Spinal cord (tissue), 9 donors: ENCODE measurements at regions not wholly inside any gene's neighbourhood (a gene's known extent, or its start where the extent isn't known, plus 50 kb on each side); places are given as distances from the start of the nearest gene placed in this dataset.

Experiments used
- DNase-seq, 6 donors: peaks; one replicate each; pipeline versions ENCODE4 v3.0.0 to v3.0.0-alpha.2; 2013 to 2015; ENCODE audit warnings: low spot score in 6 of 6, low read depth in 4 of 6
- H3K27ac ChIP-seq: one replicate; pipeline ENCODE4 v1.5.1; 2013; ENCODE audit warnings: low read depth, low read length, control low read depth
- H3K27me3 ChIP-seq: one replicate; pipeline ENCODE4 v1.6.1; 2013; ENCODE audit warnings: low read length; ENCODE audit not compliant: control insufficient read depth, insufficient read depth
- H3K36me3 ChIP-seq: one replicate; pipeline ENCODE4 v1.6.1; 2013; ENCODE audit warnings: low read length; ENCODE audit not compliant: control insufficient read depth, insufficient read depth
- H3K4me1 ChIP-seq: one replicate; pipeline ENCODE4 v1.6.1; 2013; ENCODE audit warnings: low read length; ENCODE audit not compliant: control insufficient read depth, insufficient read depth
- H3K4me3 ChIP-seq: one replicate; pipeline ENCODE4 v1.5.1; 2013; ENCODE audit warnings: low read depth, low read length, control low read depth
- H3K9me3 ChIP-seq: one replicate; pipeline ENCODE4 v1.6.1; 2013; ENCODE audit warnings: low read length; ENCODE audit not compliant: control insufficient read depth, insufficient read depth
- whole genome bisulfite sequencing: methylation state at CpG from one replicate; pipeline ENCODE4 v1.1.5; 2013; ENCODE audit warnings: missing lambda C conversion rate; ENCODE audit not compliant: insufficient coverage; 5-methylcytosine and 5-hydroxymethylcytosine counted together
- donor health status: healthy.

DNA sequence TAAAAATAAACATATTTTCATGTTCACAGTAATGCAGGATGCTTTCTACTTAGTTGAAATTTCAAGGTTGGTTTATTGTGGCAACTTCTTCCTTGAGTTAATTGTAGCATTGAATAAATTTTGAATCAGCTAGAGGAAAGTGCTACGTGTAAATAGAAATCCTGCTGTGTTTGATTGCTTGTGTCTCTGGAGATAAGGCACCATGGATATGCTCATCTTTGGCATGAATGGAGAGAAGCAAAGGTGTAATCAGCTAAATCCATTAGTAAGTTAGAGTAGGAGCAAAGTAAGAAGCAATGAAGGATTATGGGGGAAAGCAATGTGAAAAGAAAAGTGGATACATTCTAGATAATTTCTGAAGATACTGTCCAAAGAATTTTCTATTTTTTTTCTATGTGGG lies 331.1 kb downstream of the PTPRC start:
- Histone ChIP-seq H3K4me1 (no peaks in the 10 kb centered on the region), H3K27me3 (no peaks in the 10 kb centered on the region), H3K27ac (no peak overlapping the region), H3K4me3 (no peak overlapping the region), H3K36me3 (no peaks in the 10 kb centered on the region), H3K9me3 (no peaks in the 10 kb centered on the region)
- WGBS, result 58% methylated on average over 1 of the region's 1 CpG
- DNase-seq, result no peak

DNA sequence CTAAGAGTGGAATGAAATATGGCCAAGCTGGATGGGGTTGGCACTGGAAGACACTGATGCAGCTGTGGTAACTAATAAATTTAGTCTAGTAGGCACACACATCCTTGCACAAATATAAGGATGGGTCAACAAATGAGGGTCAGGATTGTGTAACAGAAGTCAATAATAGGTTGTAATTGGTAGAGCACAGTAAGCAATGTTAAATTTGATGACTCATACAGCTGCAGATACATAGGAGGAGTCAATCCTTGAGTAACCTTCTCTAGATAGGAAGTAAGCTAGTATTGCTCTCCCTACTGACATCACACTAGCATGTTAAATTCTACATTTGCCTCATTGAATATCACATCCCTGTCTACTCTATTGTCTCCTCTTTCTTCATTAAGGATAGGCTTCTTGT lies 332.1 kb downstream of the PTPRC start:
- H3K9me3 ChIP-seq, result no peaks in the 10 kb centered on the region
- H3K4me1 ChIP-seq, result no peaks in the 10 kb centered on the region
- H3K27ac ChIP-seq, result no peak overlapping the region
- no peaks in the 10 kb centered on the region for H3K27me3 ChIP-seq
- no peak for DNase-seq
- no peaks in the 10 kb centered on the region for H3K36me3 ChIP-seq
- H3K4me3 ChIP-seq, result no peak overlapping the region

DNA sequence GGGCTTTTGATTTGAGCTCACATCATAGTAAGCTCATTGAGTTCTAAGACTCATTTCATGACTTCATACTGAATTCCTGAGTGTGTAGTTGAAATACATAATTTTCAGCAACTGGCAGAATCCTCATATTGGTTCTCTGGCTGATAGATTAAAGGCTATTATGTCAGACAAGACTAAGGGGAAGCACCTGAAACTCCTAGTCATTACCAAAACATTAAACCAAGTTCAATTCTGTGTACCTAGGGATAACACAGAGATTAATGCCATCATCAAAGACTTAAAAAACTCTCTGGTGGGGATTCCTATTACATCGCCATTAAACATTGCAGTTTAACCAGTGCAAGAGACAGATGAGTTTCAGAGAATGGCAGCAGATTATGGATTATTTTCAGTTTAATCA lies 339.1 kb downstream of the PTPRC start:
- 100% methylated on average over 1 of the region's 1 CpG for WGBS
- Histone ChIP-seq H3K9me3 (no peaks in the 10 kb centered on the region), H3K27me3 (no peaks in the 10 kb centered on the region), H3K27ac (no peak overlapping the region), H3K4me3 (no peak overlapping the region), H3K36me3 (no peaks in the 10 kb centered on the region), H3K4me1 (no peaks in the 10 kb centered on the region)
- DNase-seq, result peak in 1 of 6 donors; percentile 14

DNA sequence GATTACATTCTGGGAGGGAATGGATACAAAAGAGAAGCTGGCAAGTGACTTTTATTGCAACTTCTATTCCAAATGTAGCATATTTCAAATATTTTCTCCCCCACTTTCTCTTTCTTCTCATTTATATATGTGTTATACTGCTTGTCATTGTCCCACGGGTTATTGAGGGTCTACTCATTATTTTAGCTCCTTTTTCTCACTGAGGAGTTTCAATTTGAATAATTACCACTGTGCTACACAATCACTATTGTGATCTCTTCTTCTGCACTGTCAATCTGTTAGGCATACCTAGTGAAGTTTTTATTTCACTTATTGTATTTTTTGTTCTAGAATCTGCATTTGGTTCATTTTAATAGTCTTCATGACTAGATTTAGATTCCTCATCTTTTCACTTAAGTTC lies 339.7 kb downstream of the PTPRC start:
- Histone ChIP-seq H3K4me1 (no peaks in the 10 kb centered on the region), H3K27me3 (no peaks in the 10 kb centered on the region), H3K4me3 (no peak overlapping the region), H3K27ac (no peak overlapping the region), H3K9me3 (no peaks in the 10 kb centered on the region), H3K36me3 (no peaks in the 10 kb centered on the region)
- no peak for DNase-seq
- whole genome bisulfite sequencing, result no CpG with 5 or more reads among the region's 1 CpG

DNA sequence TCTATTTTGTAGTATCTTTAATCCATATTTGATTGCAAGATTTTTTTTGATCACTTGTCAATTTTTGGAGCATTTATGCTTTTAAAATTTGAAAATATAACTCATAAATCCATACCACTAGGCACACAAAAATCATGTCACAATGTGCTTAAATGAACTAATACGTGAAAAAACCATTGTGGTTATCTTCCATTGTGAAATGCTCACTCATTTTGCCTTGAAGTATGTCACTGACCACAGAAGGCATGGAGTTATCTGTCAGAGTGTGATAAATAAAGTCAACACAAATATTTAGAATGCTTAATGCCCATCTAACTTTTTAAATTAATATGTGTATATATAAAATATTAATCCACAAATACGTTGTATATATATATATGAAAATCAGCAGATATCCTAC lies 347.2 kb downstream of the PTPRC start:
- no peaks in the 10 kb centered on the region for H3K9me3 ChIP-seq
- H3K4me3 ChIP-seq, result no peak overlapping the region
- H3K36me3 ChIP-seq, result no peaks in the 10 kb centered on the region
- H3K4me1 ChIP-seq, result no peaks in the 10 kb centered on the region
- no peak overlapping the region for H3K27ac ChIP-seq
- WGBS, result no CpG with 5 or more reads among the region's 2 CpGs
- no peaks in the 10 kb centered on the region for H3K27me3 ChIP-seq
- no peak for DNase-seq

DNA sequence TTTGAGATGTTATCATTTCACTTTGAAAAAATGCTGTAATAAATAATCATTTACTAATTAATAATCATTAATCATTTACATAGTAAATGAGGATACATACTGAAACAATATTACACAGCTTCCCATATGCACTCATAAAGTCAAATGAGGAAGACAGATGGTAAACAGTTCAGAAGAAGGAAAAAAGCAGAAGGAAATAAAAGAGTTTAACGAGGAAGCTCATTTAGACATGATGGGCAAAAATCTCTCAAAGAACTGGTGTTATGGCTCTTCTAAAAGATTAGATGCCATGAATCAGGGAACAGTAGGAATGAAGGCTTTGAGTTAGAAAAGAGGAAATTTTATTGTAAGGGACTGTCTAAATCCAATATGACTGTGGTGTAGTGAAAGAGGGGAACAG lies 347.6 kb downstream of the PTPRC start:
- Histone ChIP-seq H3K4me3 (no peak overlapping the region), H3K36me3 (no peaks in the 10 kb centered on the region), H3K9me3 (no peaks in the 10 kb centered on the region), H3K27me3 (no peaks in the 10 kb centered on the region), H3K27ac (no peak overlapping the region), H3K4me1 (no peaks in the 10 kb centered on the region)
- DNase-seq, result no peak
- WGBS, result 83% methylated on average over 1 of the region's 1 CpG

DNA sequence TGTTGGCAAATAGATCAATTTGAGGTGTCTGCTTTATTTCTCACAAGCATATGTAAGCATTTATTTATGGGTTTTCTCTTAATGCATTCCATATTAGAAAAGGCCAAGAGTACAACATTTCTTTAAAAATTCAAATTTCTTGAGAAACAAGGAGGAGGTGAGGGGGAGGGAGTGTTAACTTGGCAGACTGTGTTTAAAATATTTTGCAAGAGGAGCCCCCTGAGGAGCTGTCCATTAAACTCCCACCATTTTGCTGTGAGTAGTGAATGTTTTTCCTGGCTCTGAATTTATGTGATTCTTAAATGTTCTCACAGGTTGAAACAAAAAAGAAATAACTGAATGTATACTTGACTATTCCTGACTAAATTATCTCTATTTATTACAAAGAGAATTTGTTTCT lies 363.8 kb downstream of the PTPRC start:
- Histone ChIP-seq H3K4me1 (no peaks in the 10 kb centered on the region), H3K36me3 (no peaks in the 10 kb centered on the region), H3K27ac (no peak overlapping the region), H3K4me3 (no peak overlapping the region), H3K9me3 (no peaks in the 10 kb centered on the region), H3K27me3 (no peaks in the 10 kb centered on the region)
- peak in 1 of 6 donors; percentile 69 for DNase-seq

DNA sequence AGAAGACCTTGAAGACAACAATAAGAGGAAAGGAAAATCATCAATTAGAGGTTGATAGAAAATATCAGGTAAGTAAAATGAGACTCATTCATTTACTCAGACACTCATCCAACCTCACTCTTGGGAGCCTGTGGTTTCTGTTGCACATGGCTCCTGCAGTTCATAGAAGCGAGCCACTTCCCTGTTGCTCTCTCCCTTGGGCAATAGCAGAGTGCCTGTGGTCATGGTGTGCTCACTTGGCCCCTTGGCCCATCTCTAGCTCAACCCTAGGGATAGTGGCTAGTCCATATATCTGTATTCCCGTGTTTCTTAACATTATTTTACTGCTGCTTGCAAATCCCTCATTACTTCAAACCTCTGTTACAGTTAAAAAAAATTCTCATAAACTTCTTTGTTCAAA lies 368.6 kb downstream of the PTPRC start:
- H3K9me3 ChIP-seq, result no peaks in the 10 kb centered on the region
- H3K4me3 ChIP-seq, result no peak overlapping the region
- DNase-seq, result no peak
- H3K27me3 ChIP-seq, result no peaks in the 10 kb centered on the region
- no peaks in the 10 kb centered on the region for H3K4me1 ChIP-seq
- no peak overlapping the region for H3K27ac ChIP-seq
- WGBS, result 78% methylated on average over 1 of the region's 2 CpGs
- no peaks in the 10 kb centered on the region for H3K36me3 ChIP-seq

DNA sequence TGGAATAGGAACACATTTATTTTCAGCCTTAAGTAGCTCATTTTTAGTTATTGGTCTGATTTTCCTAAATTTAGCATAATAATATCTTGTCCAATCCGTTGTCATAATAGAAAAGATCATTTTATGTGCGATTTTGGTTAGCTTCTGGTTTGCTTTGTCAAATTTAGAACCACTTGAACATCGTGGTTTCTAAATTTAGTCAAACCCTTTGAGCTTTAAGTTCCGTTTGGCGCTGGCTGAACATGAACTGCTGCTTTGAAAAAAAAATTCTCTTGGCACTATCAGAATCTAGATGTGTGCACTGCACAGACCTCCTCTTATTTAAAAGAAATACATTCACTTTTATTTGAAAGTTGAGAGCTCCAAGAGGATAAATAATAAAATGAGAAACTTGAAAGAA lies 370.6 kb downstream of the PTPRC start:
- H3K27me3 ChIP-seq, result no peaks in the 10 kb centered on the region
- WGBS, result 56% methylated on average over 3 of the region's 5 CpGs
- no peak overlapping the region for H3K4me3 ChIP-seq
- H3K4me1 ChIP-seq, result no peaks in the 10 kb centered on the region
- no peaks in the 10 kb centered on the region for H3K9me3 ChIP-seq
- peak in 1 of 6 donors; percentile 47 for DNase-seq
- no peaks in the 10 kb centered on the region for H3K36me3 ChIP-seq
- H3K27ac ChIP-seq, result no peak overlapping the region

DNA sequence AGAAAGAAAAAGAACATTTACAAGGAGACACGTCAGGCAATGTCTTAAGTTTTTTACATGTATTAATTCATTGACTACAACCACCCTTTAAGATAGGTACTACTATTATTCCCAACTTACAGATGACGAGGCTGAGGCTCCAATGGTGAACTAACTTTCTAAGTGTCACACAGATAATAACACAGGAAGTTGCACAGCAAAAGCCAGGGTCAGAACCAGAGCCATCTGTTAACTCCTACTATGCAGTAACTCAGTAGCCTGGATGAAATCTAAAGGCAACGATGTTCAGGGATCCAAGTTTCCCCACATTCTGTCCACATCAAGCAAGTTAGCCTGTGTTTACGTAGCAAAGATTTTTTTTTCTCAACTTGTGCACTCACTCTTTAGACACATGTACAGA lies 371.7 kb downstream of the PTPRC start:
- Histone ChIP-seq H3K27me3 (no peaks in the 10 kb centered on the region), H3K27ac (no peak overlapping the region), H3K4me1 (no peaks in the 10 kb centered on the region), H3K9me3 (no peaks in the 10 kb centered on the region), H3K4me3 (no peak overlapping the region), H3K36me3 (no peaks in the 10 kb centered on the region)
- 57% methylated on average over 1 of the region's 4 CpGs for whole genome bisulfite sequencing
- no peak for DNase-seq

DNA sequence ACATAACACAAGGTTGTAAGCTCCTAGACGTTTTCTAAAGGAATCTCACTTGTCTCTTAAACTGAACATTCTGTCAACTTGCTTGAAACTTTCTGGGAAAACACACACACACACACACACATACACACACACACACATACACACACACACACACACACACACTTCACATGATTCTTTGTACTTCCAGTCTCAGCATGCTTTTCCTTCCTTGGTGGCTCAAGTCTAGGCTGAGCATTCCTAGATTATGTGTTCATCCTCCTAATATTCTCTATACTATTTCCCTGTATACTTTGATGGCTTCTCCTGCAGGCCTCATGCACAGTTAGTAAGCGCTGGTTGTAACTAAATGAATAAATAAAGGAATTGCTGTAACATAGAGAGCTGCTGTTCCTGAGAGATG lies 372.1 kb downstream of the PTPRC start:
- H3K27me3 ChIP-seq, result no peaks in the 10 kb centered on the region
- DNase-seq, result no peak
- 63% methylated on average over 1 of the region's 2 CpGs for WGBS
- H3K4me3 ChIP-seq, result no peak overlapping the region
- no peaks in the 10 kb centered on the region for H3K9me3 ChIP-seq
- H3K27ac ChIP-seq, result no peak overlapping the region
- no peaks in the 10 kb centered on the region for H3K36me3 ChIP-seq
- H3K4me1 ChIP-seq, result no peaks in the 10 kb centered on the region
